ENCODE measurements at regions not wholly inside any gene's neighbourhood (a gene's known extent, or its start where the extent isn't known, plus 50 kb on each side); places are given as distances from the start of the nearest gene placed in this dataset.
A peak's percentile ranks its signal among the peaks of the same experiment; 100 is the strongest.

DNA sequence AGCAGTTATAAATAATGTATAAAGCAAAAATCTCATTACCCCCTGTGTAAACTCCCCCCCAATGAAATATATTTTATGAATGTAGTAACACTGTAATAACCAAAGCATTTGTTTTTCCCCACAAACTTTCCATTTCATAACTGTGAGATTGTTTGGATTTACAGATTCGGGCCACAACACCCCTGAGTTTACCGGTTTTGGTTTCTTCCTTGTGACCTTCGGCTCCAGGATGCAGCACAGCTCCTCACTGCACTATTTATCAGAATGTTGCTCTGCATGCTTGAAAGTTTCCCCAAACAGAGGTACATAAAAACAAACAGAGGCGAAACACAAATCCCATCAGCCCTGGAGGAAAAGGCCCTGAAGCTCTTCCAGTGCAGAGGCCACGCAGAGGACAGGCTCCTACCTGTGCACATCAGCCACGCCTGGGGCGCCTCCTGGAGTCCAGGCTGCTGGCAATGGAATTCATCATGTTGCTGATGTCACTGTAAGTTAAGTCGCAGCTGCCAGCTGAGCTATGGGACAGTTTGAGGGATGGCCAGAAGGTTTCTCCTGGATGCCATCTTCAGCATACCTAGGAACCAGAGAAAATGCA, 122.0 kb downstream of the LMO4 start:
- 29 to 100% (median 95%) methylated on average over 1 to 8 of the region's 8 CpGs; no CpG with 5 or more reads in 1 of the 10 experiments for WGBS, 10 experiments
- no peaks in the 10 kb centered on the region for H3K4me1 ChIP-seq (replicated peaks in 1 of 2)
- ATAC-seq (replicated peaks in 6 of 8): no peak
- H3K27ac ChIP-seq: no peak overlapping the region
- in situ Hi-C loops (cut with MboI; ENCODE audit: low pct_unique_long_range_greater_than_20kb in 2 of 9, low sequenced_read_pairs in 9 of 9, unreplicated experiment in 9 of 9): no loop called here
- no peak overlapping the region for H3K4me3 ChIP-seq

DNA sequence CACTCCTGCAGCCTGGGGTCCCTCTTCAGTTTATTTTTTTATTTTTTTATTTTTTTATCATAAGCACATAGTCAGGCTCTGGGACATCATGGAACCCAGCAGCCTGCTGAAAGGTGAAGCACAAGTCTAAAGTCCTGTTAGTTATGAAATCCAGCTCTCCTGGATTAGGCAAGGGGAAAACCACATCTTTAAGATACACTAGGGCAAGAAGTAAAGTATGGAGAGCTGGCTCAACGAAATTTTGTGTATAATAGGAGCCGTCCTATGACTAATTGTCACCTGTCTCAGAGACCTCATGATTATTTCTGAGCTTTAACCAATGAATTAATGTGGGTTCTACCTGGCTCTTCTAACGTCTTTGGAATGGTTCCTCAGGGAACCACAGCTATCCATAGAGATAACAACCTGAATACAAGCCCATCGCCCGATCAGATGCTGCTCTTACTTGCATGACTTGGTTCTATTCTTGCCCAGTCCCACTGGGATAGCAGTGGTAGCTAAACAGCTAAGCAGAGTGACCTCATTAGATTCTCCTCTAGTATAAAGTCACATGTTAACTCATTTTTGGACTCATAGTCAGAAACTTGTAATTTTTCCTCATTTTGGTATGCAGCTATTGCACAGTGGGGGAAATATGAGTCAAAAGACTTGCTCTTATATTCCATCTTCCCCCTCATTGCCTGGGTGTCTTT, 122.7 kb downstream of the LMO4 start:
- in situ Hi-C loops (cut with MboI; ENCODE audit: low pct_unique_long_range_greater_than_20kb in 2 of 9, low sequenced_read_pairs in 9 of 9, unreplicated experiment in 9 of 9): no loop called here
- no peaks in the 10 kb centered on the region for H3K4me1 ChIP-seq (replicated peaks in 1 of 2)
- H3K4me3 ChIP-seq: no peak overlapping the region
- whole genome bisulfite sequencing, 10 experiments: 63 to 95% (median 84%) methylated on average over 2 to 5 of the region's 5 CpGs; no CpG with 5 or more reads in 1 of the 10 experiments
- no peak for ATAC-seq (replicated peaks in 6 of 8)
- no peak overlapping the region for H3K27ac ChIP-seq

DNA sequence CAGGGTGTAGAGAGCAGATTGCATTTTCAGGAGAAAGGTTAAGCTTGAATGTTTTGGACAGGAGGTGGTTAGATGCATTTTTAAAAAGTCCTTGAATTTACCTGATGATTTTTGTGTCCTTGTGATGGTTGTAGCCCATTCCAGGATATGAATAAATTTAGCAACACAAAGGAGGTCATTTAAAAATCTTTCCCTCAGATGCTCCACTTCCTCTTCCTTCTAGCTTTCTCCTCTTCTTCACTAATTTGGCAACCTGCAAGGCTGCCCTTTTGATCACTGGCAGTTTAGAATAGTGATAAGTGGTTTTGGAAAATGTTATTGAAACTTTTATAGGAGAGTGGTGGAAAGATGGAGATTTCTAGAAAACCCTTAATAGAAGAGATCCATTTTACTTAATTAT, 124.0 kb downstream of the LMO4 start:
- in situ Hi-C loops (cut with MboI; ENCODE audit: low pct_unique_long_range_greater_than_20kb in 2 of 9, low sequenced_read_pairs in 9 of 9, unreplicated experiment in 9 of 9): no loop called here
- no peaks in the 10 kb centered on the region for H3K4me1 ChIP-seq (replicated peaks in 1 of 2)
- no peak overlapping the region for H3K27ac ChIP-seq
- ATAC-seq (replicated peaks in 6 of 8): no peak
- H3K4me3 ChIP-seq: no peak overlapping the region

DNA sequence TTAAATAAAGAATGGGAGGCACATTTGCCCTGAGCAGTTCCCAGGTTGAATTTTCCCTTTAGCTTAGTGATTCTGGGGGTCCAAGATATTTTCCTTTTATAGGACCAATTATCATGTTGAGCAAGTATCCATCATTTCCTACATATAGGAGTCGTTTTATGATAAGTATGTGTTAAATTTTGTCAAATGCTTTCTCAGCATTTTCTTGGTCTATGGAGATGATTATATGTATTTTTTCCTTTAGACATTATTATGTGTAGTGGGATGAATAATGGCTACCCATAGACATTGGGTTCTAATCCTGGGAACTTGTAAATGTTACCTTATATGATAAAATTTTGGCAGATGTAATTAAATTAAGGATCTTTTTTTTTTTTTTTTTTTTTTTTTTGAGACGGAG, 128.7 kb downstream of the LMO4 start:
- Histone ChIP-seq H3K27ac (no peak overlapping the region), H3K4me1 (replicated peaks in 1 of 2) (no peaks in the 10 kb centered on the region), H3K4me3 (no peak overlapping the region)
- in situ Hi-C loops (cut with MboI; ENCODE audit: low pct_unique_long_range_greater_than_20kb in 2 of 9, low sequenced_read_pairs in 9 of 9, unreplicated experiment in 9 of 9): no loop called here
- ATAC-seq (replicated peaks in 6 of 8): no peak
- WGBS, 10 experiments: 0 to 79% (median 26%) methylated on average over 1 to 2 of the region's 2 CpGs

DNA sequence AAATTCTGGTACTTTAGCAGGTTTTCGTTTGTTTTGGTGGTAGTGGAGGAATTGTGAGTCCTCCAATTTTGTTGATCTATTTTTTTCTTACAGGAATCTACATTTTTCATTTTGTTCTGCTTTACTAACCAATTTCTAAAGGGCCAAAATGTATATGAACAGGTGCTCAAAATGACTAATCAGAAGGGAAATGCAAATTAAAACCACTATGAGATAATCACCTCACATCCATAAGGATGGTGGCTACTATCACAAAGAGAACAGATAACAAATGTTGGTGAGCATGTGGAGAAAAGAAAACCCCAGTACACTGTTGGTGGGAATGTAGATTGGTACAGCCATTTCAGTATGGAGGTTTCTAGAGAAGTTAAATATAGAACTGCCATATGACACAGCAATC, 134.2 kb downstream of the LMO4 start:
- no peak overlapping the region for H3K4me3 ChIP-seq
- H3K4me1 ChIP-seq (replicated peaks in 1 of 2): peaks cover 0 to 5% of the 10 kb centered on the region in 2 donors
- WGBS, 10 experiments: 50 to 100% (median 100%) methylated on average over 1 of the region's 1 CpG
- H3K27ac ChIP-seq: no peak overlapping the region
- ATAC-seq (replicated peaks in 6 of 8): no peak
- in situ Hi-C loops (cut with MboI; ENCODE audit: low pct_unique_long_range_greater_than_20kb in 2 of 9, low sequenced_read_pairs in 9 of 9, unreplicated experiment in 9 of 9): no loop called here

DNA sequence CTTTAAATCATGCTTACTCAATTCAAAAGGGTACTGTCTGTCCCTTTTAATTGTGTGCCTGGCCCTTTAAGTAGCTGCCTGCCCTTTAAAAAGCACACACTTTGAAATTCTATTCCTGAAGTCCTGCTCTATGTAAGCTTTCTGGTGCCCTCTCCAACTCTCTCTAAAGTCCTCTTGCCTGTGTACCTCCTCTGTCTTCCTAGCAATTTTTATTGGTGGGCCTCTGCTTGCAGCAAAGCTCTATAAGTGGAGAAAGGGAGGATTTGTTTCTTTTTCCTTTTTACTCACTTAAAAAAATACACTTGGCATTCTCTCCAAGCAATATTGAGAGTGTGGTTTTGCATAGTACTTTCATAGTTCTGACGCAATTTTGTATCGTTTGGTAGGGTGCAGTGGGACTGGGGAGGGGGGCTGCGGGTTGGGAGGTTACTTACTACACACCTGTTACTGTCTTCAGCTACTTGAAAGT, 135.4 kb downstream of the LMO4 start:
- ATAC-seq (replicated peaks in 6 of 8): peak in 2 of 8 experiments; percentile 27 to 49
- Histone ChIP-seq H3K27ac (no peak overlapping the region), H3K4me3 (no peak overlapping the region), H3K4me1 (replicated peaks in 1 of 2) (peaks cover 0 to 5% of the 10 kb centered on the region in 2 donors)
- whole genome bisulfite sequencing, 10 experiments: 7 to 80% (median 44%) methylated on average over 1 to 3 of the region's 3 CpGs; no CpG with 5 or more reads in 3 of the 10 experiments
- in situ Hi-C loops (cut with MboI; ENCODE audit: low pct_unique_long_range_greater_than_20kb in 2 of 9, low sequenced_read_pairs in 9 of 9, unreplicated experiment in 9 of 9): no loop called here

DNA sequence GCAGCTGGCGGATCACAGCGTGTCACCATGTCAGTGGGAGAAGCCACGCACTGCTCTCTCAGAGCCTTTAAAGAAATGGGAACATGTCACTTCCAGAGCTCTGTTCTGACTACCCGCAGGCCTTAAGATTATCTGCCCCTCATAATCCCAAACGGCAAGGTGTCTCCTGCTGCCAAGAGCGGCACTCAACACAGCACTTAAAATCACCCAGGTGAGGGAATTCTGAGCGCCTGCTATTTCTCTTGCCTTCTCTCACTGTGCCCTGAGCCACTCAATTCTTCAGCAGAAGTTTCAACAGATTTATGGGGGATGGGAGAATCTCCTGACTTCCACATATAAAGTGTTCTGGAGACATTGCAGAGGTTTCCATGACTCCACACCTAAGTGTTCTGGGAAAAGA, 137.9 kb downstream of the LMO4 start:
- no peak for ATAC-seq (replicated peaks in 6 of 8)
- peaks cover 0 to 5% of the 10 kb centered on the region in 2 donors for H3K4me1 ChIP-seq (replicated peaks in 1 of 2)
- in situ Hi-C loops (cut with MboI; ENCODE audit: low pct_unique_long_range_greater_than_20kb in 2 of 9, low sequenced_read_pairs in 9 of 9, unreplicated experiment in 9 of 9): no loop called here
- no peak overlapping the region for H3K27ac ChIP-seq
- 40 to 100% (median 70%) methylated on average over 1 to 7 of the region's 7 CpGs; no CpG with 5 or more reads in 1 of the 10 experiments for WGBS, 10 experiments
- no peak overlapping the region for H3K4me3 ChIP-seq

DNA sequence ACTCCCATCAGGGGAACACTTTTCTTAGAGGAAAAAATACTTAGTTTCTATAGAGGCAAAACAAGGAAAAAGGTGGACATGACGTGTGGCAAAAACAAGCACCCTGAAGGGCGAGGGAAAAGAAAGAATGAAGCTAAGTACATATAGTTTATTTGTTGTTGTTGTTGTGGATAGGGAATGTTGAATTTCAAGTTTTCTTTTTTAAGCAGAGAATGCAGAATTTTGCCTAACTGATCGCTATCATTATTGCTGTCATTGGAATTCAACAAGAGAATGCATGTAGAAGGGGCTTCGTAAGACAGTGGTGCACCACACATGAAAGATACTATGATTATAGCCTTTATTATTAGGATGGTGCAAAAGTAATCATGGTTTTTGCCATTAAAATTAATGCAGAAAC, 144.0 kb downstream of the LMO4 start:
- Histone ChIP-seq H3K4me1 (replicated peaks in 1 of 2) (no peaks in the 10 kb centered on the region), H3K4me3 (no peak overlapping the region), H3K27ac (no peak overlapping the region)
- no peak for ATAC-seq (replicated peaks in 6 of 8)
- WGBS, 10 experiments: 65 to 100% (median 94%) methylated on average over 1 to 4 of the region's 4 CpGs
- in situ Hi-C loops (cut with MboI; ENCODE audit: low pct_unique_long_range_greater_than_20kb in 2 of 9, low sequenced_read_pairs in 9 of 9, unreplicated experiment in 9 of 9): no loop called here

DNA sequence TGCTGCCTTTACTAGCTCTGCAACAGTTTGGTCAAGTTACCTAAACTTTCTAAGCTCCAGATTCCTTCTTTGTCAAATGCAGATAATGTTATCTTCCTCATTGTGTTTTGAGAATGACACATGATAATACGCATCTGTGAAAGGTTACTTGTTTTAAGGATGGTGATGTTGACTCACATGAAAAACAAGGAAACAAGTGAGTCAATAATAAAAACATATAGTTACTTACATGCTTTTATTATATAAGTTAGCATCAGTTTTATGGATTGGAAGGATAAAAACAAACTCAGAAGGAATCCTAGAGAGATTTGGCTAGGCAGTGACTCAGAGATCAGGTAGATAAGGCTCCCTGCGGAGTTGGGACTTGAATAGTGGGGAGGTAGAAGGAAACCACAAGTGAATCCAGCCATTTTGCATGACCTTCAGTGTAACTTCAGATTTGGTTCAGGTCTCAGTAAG, 144.6 kb downstream of the LMO4 start:
- no peak overlapping the region for H3K4me3 ChIP-seq
- 66 to 100% (median 94%) methylated on average over 1 to 2 of the region's 2 CpGs; no CpG with 5 or more reads in 1 of the 10 experiments for WGBS, 10 experiments
- H3K27ac ChIP-seq: no peak overlapping the region
- in situ Hi-C loops (cut with MboI; ENCODE audit: low pct_unique_long_range_greater_than_20kb in 2 of 9, low sequenced_read_pairs in 9 of 9, unreplicated experiment in 9 of 9): no loop called here
- ATAC-seq (replicated peaks in 6 of 8): no peak
- H3K4me1 ChIP-seq (replicated peaks in 1 of 2): no peaks in the 10 kb centered on the region

DNA sequence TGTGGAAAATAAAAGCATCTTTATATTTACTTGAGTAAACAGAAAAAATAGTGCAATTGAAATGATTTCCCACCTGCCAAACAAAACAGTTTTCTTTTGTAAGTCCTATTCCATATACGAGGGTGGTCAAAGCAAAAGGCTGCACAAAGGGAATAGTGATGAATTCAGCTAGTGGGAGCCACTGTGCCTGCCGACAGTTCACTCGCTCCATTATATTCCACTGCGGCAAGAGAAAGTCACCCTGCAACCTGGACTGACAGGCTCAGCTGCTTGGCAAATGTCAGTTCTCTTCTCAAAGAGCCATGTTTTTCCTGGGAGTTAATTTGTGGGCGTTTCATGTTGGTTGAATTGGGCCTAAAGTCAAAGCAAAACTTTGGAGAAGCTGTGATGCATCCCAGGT, 145.4 kb downstream of the LMO4 start:
- Histone ChIP-seq H3K4me3 (no peak overlapping the region), H3K4me1 (replicated peaks in 1 of 2) (no peaks in the 10 kb centered on the region), H3K27ac (no peak overlapping the region)
- WGBS, 10 experiments: 33 to 92% (median 67%) methylated on average over 1 to 5 of the region's 5 CpGs; no CpG with 5 or more reads in 1 of the 10 experiments
- in situ Hi-C loops (cut with MboI; ENCODE audit: low pct_unique_long_range_greater_than_20kb in 2 of 9, low sequenced_read_pairs in 9 of 9, unreplicated experiment in 9 of 9): no loop called here
- peak in 4 of 8 experiments; percentile 26 to 42 (median 36) for ATAC-seq (replicated peaks in 6 of 8)

DNA sequence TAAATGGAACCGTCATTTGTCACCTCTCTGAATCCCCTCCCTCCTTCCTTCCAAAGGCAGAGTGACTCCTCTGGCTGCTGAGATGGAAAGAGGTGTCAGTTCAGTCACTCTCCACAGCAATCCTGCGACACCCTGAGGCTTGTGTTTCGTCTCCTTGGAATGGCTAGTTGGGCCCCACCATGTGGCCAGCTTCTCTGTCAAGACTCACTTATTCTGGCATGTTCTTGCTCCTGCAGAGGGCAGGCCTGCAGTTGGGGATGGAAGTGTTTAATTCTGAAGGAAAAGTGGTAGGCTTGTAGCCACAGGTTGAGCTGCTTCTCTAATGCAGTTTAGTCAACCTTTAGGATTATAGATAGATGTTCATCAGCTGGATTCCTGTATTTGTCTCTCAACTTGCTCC, 149.6 kb downstream of the LMO4 start:
- WGBS, 10 experiments: 29 to 93% (median 73%) methylated on average over 1 to 3 of the region's 3 CpGs; no CpG with 5 or more reads in 5 of the 10 experiments
- peak in 6 of 8 experiments; percentile 17 to 55 (median 37) for ATAC-seq (replicated peaks in 6 of 8)
- in situ Hi-C loops (cut with MboI; ENCODE audit: low pct_unique_long_range_greater_than_20kb in 2 of 9, low sequenced_read_pairs in 9 of 9, unreplicated experiment in 9 of 9): loop anchor here in 1 of 9 experiments (25.0 kb wide), 1 partner anchor 91 kb away; no protein-coding TSS in a partner anchor
- no peak overlapping the region for H3K27ac ChIP-seq
- no peak overlapping the region for H3K4me3 ChIP-seq
- H3K4me1 ChIP-seq (replicated peaks in 1 of 2): no peaks in the 10 kb centered on the region

DNA sequence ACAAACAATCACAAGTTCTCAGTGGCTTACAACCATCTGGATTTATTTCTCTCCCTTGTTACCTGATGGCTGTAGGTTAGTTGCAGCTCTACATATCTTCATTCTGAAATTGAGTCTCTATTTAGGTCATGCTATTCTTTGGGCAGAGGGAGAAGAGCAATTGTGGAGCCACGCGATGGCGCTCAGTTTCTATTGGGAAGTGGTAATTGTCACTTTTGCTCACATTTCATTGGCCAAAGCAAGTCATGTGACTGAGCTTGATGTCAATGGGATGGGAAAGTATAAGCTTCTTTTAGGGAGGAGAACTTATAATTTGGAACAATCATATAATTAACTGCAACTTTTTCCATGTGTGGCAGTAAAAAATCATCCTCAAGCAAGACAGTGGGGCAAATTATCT, 166.5 kb downstream of the LMO4 start:
- Histone ChIP-seq H3K4me1 (replicated peaks in 1 of 2) (no peaks in the 10 kb centered on the region), H3K27ac (no peak overlapping the region), H3K4me3 (no peak overlapping the region)
- in situ Hi-C loops (cut with MboI; ENCODE audit: low pct_unique_long_range_greater_than_20kb in 2 of 9, low sequenced_read_pairs in 9 of 9, unreplicated experiment in 9 of 9): loop anchor here in 1 of 9 experiments (25.0 kb wide), 1 partner anchor 108 kb away; no protein-coding TSS in a partner anchor
- no peak for ATAC-seq (replicated peaks in 6 of 8)
- 85 to 100% (median 100%) methylated on average over 2 to 3 of the region's 3 CpGs; no CpG with 5 or more reads in 3 of the 10 experiments for WGBS, 10 experiments

DNA sequence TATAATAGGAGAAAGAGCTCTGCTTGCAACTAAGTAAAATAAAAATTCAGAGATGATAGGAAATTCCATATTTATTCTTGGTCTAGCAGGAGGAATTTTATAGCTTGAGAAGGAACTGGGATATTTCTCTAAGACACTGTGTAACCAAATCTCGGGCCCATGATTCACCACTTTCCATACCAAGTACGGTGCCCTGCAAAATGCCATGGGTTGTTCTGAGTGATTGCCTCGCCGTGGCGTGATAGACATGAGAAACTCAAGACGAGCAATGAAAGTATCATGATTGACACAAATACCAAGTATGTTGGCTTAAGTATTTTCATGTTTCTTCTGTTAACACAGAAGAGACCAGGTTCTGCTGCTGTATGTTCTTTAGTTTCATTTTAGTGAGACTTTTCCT, 167.2 kb downstream of the LMO4 start:
- WGBS, 10 experiments: 78 to 100% (median 93%) methylated on average over 4 to 6 of the region's 6 CpGs; no CpG with 5 or more reads in 1 of the 10 experiments
- in situ Hi-C loops (cut with MboI; ENCODE audit: low pct_unique_long_range_greater_than_20kb in 2 of 9, low sequenced_read_pairs in 9 of 9, unreplicated experiment in 9 of 9): loop anchor here in 1 of 9 experiments (25.0 kb wide), 1 partner anchor 109 kb away; no protein-coding TSS in a partner anchor
- Histone ChIP-seq H3K4me1 (replicated peaks in 1 of 2) (no peaks in the 10 kb centered on the region), H3K4me3 (no peak overlapping the region), H3K27ac (no peak overlapping the region)
- ATAC-seq (replicated peaks in 6 of 8): no peak
